Stimulated activated CD4-positive, alpha-beta T cell treated with anti-CD3 and anti-CD28 coated beads, Interleukin-1b, Interleukin-23, amount 100 ng/mL, for 1 hour (primary cell): ENCODE measurements at regions not wholly inside any gene's neighbourhood (a gene's known extent, or its start where the extent isn't known, plus 50 kb on each side); places are given as distances from the start of the nearest gene placed in this dataset.
"Not testable (repeated sequence)": the region's sequence is repeated elsewhere in the genome, so short reads cannot be mapped to it uniquely, and the experiment has no call there.

ENCODE experiments used
- DNase-seq, 2 donors: peaks; one replicate each; pipeline ENCODE4 v3.0.0-alpha.2; 2020; ENCODE audit warnings: low read depth in 2 of 2

DNA sequence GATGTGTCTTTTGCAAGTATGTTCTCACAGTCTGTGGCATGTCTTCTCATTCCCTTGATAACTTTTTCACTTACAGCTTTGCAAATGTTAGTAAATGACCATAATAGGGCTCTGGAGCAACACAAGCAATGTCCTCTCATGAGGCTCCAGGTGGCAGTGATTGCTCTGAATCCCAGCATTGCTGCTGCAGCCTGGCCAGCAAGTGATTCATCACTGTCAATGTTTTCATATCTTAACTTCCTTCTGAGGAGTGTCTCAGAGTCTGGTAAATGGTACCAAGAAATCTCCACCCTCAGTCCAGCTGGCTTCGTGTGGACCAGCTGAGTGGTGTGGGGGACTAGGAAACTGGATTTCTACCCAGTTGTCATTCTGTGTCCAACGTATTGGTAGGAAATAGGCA, 139.6 kb downstream of the MYLK4 start:
- no peak for DNase-seq

DNA sequence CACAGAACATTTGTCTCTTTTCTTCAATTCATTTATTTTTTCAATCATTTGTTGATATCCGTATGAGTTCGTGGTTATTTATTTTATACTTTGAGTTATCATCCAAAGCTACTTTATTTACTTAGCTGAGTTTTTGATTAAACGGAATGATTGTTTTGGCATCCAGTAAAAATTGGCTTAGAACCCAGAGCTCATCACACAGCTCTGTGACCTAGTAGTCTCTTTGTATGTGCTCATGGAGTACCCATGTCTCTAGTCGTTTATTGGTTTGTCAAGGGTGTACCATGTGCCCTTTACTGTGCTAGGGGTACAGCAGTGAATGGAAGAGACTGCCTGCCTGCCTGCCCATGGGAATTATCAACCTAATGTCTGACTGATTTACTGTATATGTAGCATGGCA, 142.2 kb downstream of the MYLK4 start:
- no peak for DNase-seq

DNA sequence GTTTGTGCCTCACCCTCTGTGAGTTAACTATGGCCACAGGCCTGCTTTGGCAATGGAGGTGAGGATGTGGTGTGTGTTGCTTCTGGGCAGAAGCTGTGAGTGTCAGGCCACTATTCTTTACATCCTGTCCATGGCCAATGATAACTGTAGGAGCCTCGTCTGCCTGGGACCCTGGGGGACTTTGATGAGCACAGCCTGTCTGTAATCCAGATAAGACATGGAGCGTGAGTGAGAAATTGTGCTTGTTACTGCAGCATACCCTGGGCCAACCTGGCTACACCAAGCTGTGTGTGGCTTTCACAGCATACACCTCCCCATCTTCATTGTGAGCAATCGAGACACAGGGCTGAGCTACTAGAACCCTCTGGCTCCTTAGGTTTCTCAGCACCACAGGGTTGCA, 150.4 kb downstream of the MYLK4 start:
- no peak for DNase-seq

GRCh38 chr6:2599817-2600216, 150.9 kb downstream of the MYLK4 start:
- DNase-seq = no peak

DNA sequence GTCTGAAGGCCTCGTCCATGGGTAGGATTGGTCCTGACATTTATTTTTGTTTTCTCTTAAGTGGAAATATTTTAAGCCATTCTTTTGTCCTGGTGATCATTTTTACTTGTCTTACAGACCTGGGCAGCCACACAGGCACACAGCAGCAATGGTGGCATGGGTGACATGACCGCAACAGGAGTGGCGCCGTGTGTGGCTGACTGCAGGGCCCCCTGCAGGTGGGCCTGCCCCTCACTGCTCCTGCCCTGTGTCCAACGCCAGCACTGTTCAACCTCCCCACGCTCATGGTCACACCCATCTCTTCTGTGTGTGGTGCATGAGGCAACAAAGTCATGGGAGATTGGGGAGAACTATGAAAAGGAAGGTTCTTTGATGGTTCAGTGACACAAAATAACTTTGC, 151.9 kb downstream of the MYLK4 start:
- DNase-seq = no peak

- DNase-seq = no peak
Measured at GRCh38 chr6:2597991-2598390, 152.7 kb downstream of the MYLK4 start.

DNA sequence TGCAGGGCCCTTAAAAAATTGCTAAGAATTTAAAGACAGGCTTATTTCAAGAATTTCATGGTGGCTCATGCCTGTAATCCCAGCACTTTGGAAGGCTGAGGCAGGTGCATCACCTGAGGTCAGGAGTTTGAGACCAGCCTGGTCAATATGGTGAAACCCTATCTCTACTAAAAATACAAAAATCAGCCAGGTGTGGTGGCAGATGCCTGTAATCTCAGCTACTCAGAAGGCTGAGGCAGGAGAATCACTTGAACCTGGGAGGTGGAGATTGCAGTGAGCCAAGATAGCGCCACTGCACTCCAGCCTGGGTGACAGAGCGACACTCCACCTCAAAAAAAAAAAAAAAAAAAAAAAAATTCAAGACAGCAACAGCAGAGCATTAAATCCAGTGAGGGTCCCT, 153.3 kb downstream of the MYLK4 start:
- DNase-seq = not testable (repeated sequence)

DNA sequence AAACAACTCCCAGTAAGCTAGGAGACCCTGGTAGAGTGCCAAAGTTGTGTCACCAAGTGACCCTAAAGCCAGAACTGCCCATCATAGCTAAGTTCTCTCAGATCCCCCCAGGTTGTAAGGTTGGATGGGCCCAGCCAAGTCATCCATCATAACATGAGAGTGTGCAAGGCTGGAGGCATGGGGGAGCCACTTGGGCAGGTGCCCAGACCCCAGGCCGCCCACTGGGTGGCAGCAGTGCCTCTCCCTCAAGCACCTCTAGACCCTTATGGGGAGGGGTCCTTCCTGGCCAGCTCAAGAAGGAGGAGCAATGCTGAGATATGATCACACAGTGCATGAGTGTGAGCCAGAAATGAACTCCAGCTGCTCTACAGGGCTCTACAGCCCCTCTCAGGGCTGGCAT, 154.5 kb downstream of the MYLK4 start:
- no peak for DNase-seq

DNA sequence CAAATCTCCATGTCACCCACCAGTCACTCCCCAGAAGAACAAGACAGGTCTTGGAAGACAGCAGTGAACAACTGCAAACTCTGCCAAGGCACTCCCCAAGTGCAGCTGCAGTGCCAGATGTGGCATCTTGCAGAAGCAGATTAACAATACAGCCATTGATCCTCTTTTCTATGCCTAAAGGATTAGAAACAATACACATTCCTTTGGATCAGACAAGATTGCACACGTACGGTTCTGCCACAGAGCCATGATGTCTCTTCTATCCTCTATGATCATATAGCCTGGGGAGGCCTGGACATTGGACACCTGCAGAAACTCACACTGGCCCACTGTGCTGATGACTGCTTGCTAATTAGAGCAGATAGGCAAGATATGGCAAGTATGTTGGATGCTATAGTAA, 155.9 kb downstream of the MYLK4 start:
- DNase-seq = no peak

DNA sequence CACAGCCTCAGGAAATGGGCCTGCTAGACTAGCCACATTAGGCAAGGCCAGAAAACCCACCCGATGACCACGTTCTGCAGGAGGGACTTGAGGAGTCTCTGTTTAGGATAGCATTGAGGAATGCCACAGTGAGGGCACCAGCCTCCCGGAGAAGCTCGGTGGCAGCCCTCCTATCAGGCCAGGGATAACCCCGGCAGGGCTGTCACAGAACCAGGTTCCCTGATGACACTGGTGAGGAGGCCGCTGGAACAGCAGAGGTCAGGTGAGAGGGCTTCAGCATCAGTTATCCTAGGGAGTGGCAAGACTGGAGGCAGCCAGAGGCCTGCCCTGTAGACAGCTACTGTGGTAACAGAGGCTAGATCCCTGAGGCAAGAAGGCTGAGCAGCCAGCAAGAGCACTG, 157.6 kb downstream of the MYLK4 start:
- DNase-seq = no peak

GRCh38 chr6:2589171-2589661, 161.5 kb downstream of the MYLK4 start:
- no peak for DNase-seq

- no peak for DNase-seq
Measured at GRCh38 chr6:2583459-2583858, 167.3 kb downstream of the MYLK4 start.

GRCh38 chr6:2582268-2582667, 168.5 kb downstream of the MYLK4 start:
- DNase-seq = no peak

DNA sequence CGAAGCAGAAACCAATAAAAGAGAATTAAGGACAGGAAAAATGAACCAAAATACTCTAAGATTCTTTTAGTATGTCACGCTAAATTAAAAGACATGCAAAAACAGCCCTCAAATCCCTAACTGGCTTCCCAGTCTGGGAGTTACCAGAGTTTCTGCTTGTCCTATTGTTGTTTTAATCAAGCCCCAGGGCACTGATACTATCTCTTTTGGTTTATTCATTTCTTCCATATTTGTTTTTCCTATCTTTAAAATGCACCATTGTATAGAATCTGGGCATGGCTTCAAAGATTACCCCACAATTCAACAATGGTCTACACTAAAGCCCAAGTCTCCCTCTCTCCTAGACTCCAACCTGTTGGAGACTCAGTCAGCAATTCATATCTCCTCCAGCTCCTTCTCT, 169.1 kb downstream of the MYLK4 start:
- DNase-seq = no peak

DNA sequence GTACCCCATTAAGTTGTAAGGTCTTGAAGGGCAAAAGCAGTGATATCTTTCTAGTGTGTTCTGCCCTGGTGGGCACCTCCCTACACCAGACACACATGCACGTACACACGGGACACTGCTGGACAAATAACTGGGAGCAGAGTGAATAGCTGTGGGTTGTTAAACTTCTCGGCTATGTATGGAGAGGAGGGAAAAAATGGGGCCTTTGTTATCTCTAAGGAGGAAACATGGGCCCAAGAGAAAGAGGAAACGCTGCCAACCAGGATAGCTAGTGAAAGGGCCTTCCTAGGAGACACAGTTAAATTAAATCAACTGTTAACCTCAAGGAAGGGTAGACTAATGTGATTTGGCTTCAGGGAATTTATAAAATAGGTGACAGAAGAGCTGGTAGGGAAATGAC, 169.7 kb downstream of the MYLK4 start:
- no peak for DNase-seq

DNA sequence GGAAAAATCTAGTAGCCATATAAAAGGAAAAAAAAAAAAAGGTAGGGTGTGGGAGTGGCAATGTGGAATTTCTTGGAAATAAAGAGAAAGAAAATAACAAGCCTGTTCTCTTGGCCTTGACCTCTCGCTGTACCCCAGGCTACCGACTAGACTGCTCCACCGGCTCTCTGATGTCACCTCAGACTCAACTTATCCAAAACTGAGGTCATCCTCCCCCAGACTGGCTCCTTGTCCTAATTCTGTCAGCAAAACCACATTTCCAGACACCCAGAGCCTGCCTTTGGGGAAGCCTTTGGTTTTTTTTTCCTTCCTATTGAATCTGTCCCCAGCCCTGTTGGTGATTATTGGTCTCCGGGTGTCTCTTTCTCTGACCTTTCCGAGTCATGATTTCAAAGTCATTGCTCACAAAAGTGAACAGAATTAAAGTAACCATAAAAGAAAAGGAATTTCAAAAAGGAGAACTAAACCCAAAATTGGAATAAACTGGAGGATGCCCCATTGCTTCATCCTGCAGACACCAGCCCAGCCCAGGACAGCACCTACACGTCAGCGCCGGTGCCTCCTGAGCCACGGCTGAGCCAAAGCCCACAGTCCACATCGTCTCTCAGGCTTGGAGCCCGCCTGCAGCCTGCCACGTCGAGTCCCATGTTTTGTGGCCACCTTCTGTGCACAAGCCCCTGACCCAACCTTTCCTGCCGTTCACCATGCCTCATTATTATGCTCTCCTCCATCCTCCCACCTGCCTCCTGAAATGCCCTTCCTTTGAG, 170.7 kb downstream of the MYLK4 start:
- DNase-seq = no peak

DNA sequence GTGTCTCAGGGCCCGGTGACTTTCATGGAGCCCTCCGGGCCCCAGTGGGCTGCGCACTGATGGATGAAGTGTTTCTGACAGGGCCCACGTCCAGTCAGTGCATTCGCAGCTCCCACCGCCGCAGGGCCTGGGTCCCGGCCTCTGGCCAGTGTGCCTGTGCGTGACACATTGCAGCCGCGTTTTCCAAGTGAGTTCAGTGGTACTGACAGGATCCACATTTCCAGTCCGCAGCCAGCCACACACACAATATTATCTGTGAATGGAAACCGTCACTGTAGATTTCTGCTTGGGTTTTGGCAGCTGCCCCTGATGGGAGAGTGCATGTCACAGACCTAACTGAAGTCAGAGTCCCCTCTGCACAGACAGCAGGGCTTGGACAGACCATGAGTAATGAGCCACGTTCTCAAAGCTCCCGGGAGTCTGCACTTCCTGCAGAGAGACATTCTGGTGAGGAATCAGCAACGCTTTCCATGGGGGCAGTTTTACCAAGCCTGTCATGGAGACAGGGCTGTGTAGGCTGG, 171.4 kb downstream of the MYLK4 start:
- no peak for DNase-seq

- DNase-seq = no peak
Measured at GRCh38 chr6:2578767-2579166, 172.0 kb downstream of the MYLK4 start.

DNA sequence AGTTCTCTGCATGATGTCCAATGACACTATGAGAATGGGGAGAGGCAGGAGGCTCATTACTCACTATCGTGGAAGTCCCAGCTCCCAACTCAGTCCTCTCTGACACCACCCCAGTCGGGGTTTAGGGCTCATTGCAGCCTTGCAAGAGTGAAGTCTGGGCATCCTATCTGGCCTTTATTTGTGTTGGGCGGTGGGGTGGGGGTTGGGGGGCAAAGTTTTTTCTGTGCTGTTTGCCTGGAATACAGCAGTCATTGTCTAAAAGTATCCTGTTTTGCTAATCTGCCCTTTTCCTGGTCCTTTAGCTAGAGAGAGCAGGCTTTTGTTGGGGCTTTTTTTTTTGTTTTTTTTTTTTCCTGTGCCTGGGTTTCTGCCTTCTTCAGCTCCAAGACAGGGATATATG, 174.2 kb downstream of the MYLK4 start:
- no peak for DNase-seq

DNA sequence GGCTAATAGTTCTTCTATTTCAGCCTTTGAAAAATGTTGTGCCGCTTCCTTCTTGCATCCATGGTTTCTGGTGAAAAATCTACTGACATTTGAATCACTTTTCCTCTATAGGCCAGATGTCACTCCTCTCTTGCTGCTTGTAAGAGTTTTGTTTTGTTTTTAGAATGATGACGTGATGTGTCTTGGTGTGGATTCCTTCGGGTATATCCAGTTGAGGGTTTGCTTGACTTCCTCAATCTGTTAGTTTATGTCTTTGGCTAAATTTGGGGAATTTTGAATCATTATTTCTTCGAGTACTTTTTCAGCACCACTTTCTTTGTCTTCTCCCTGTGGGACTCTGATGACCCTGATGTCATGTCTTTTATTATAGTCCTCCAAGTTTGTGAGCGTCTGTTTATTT, 175.5 kb downstream of the MYLK4 start:
- DNase-seq = no peak

- not testable (repeated sequence) for DNase-seq
Measured at GRCh38 chr6:2569420-2569819, 181.3 kb downstream of the MYLK4 start.

GRCh38 chr6:2566048-2566447, 184.7 kb downstream of the MYLK4 start:
- no peak for DNase-seq

GRCh38 chr6:2565499-2565898, 185.2 kb downstream of the MYLK4 start:
- DNase-seq = no peak

- DNase-seq = no peak
Measured at GRCh38 chr6:2563635-2564034, 187.1 kb downstream of the MYLK4 start.
